Suprapubic skin (tissue), 4 donors: ENCODE measurements at regions not wholly inside any gene's neighbourhood (a gene's known extent, or its start where the extent isn't known, plus 50 kb on each side); places are given as distances from the start of the nearest gene placed in this dataset.
A peak's percentile ranks its signal among the peaks of the same experiment; 100 is the strongest.

ENCODE experiments used
- DNase-seq, 2 donors: peaks; one replicate each; pipeline ENCODE4 v3.0.0-alpha.2; 2019; ENCODE audit warnings: low spot score in 2 of 2
- H3K27ac ChIP-seq: fragments of 200-600 bp; sonication (generic); one replicate; pipeline ENCODE4 v1.5.1; 2019
- H3K27me3 ChIP-seq: fragments of 200-600 bp; sonication (generic); one replicate; pipeline ENCODE4 v1.5.1; 2019
- H3K36me3 ChIP-seq: fragments of 200-600 bp; sonication (generic); one replicate; pipeline ENCODE4 v1.5.1; 2019
- H3K4me1 ChIP-seq: fragments of 200-600 bp; sonication (generic); one replicate; pipeline ENCODE4 v1.5.1; 2019
- H3K4me3 ChIP-seq: fragments of 200-600 bp; sonication (generic); one replicate; pipeline ENCODE4 v1.5.1; 2019; ENCODE audit warnings: mild to moderate bottlenecking
- H3K9me3 ChIP-seq: fragments of 200-600 bp; sonication (generic); one replicate; pipeline ENCODE4 v1.5.1; 2019
- EP300 ChIP-seq: sonication (generic); formaldehyde crosslinking; IDR thresholded peaks from one replicate; pipeline ENCODE4 v1.6.1; 2017; ENCODE audit warnings: antibody characterized with exemption
- POLR2A ChIP-seq, 2 donors: fragments of 450-650 bp; IDR thresholded peaks; one replicate each; pipeline ENCODE4 v1.6.1; 2017; ENCODE audit warnings: antibody characterized with exemption in 2 of 2, mild to moderate bottlenecking in 2 of 2, moderate library complexity in 2 of 2
- POLR2AphosphoS5 ChIP-seq, 3 donors: sonication (generic); formaldehyde crosslinking; IDR thresholded peaks; one replicate each; pipeline ENCODE4 v1.6.1; 2017; ENCODE audit warnings: antibody characterized with exemption in 3 of 3
- WGBS: methylation state at CpG from one replicate; pipeline ENCODE4 v1.1.5; 2018; 5-methylcytosine and 5-hydroxymethylcytosine counted together
- TF ChIP-seq, protein P1 (sequence below), 2 donors: fragments of 200-600 bp in 1 of 2; fragments of 450-650 bp in 1 of 2; sonication (generic) in 1 of 2; IDR thresholded peaks; one replicate each; pipeline ENCODE4 v1.5.1; 2016 to 2019; ENCODE audit warnings: antibody characterized with exemption in 2 of 2, mild to moderate bottlenecking in 1 of 2, moderate library complexity in 1 of 2

DNA sequence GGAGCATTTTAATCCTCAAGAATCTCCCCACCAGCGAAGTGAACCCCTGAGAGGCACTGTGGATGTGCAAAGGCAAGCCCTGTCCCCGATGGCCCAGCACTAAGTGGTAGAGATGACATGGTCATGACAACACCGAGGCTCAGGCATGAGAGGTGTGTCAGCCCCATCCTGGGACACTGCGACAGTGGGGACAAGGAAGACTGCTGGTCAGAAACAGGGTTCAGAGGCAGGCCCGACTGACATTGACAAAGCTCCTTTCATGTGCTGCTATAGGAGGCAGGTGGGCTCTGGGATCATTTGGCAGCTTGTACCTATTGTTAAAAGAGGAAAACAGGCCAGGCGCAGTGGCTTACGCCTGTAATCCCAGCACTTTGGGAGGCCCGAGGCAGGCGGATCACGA, 54.3 kb upstream of the MYEOV start:
- TF ChIP-seq POLR2AphosphoS5 (IDR thresholded peaks at IDR 0.05) (no peak), POLR2A (IDR thresholded peaks at IDR 0.05) (no peak), EP300 (no peak)
- TF ChIP-seq, protein P1, sequence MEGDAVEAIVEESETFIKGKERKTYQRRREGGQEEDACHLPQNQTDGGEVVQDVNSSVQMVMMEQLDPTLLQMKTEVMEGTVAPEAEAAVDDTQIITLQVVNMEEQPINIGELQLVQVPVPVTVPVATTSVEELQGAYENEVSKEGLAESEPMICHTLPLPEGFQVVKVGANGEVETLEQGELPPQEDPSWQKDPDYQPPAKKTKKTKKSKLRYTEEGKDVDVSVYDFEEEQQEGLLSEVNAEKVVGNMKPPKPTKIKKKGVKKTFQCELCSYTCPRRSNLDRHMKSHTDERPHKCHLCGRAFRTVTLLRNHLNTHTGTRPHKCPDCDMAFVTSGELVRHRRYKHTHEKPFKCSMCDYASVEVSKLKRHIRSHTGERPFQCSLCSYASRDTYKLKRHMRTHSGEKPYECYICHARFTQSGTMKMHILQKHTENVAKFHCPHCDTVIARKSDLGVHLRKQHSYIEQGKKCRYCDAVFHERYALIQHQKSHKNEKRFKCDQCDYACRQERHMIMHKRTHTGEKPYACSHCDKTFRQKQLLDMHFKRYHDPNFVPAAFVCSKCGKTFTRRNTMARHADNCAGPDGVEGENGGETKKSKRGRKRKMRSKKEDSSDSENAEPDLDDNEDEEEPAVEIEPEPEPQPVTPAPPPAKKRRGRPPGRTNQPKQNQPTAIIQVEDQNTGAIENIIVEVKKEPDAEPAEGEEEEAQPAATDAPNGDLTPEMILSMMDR (IDR thresholded peaks at IDR 0.05), result no peak

DNA sequence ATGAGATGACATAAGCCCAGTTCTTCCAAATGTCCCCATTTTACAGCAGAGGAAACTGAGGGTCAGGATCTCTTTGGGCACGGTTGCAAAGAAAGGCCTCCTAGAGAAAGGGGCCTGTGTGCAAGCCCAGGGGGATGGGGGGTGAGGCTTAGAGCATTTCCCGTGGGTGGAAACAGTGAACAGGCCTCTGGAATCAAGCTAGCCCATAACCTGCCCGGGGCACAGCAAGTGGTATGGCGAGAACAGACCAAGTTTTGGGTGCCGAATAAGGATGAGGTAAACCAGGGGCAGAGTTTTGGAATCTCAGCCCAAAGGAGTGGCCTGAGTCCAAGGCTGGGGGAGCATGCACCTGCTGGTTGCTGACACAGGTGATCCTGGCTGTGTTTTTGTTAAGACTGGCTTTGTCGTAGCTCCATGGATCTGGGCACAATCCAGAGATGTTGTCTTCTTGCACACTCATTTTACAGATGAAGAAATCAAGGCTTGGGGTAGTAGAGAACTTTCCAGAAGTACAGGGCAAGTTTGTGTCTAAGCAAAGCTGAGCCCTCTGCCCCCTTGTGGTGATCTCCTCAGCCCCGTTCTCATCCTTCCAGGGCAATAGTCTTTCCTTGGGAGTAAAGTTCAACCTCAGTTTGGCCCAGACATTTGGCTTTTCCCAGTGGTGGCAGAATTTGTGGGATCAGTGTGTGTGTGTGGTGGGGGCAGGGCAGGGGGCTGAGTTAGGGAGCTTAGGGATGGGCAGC, 53.5 kb upstream of the MYEOV start:
- Histone ChIP-seq H3K9me3 (no peaks in the 10 kb centered on the region), H3K36me3 (no peaks in the 10 kb centered on the region), H3K27ac (no peak overlapping the region), H3K27me3 (no peaks in the 10 kb centered on the region), H3K4me3 (no peak overlapping the region), H3K4me1 (no peaks in the 10 kb centered on the region)
- DNase-seq, result no peak
- TF ChIP-seq POLR2AphosphoS5 (IDR thresholded peaks at IDR 0.05) (no peak), POLR2A (IDR thresholded peaks at IDR 0.05) (no peak), EP300 (no peak)
- TF ChIP-seq, protein P1 (IDR thresholded peaks at IDR 0.05), result peak; percentile 14 to 31
- 61% methylated on average over 6 of the region's 7 CpGs for WGBS

More for the DNA sequence above, 54.3 kb upstream of the MYEOV start:
- Histone ChIP-seq H3K4me1 (no peaks in the 10 kb centered on the region), H3K4me3 (no peak overlapping the region), H3K9me3 (no peaks in the 10 kb centered on the region), H3K36me3 (no peaks in the 10 kb centered on the region), H3K27ac (no peak overlapping the region), H3K27me3 (no peaks in the 10 kb centered on the region)
- DNase-seq, result no peak
- WGBS, result 95% methylated on average over 10 of the region's 10 CpGs

DNA sequence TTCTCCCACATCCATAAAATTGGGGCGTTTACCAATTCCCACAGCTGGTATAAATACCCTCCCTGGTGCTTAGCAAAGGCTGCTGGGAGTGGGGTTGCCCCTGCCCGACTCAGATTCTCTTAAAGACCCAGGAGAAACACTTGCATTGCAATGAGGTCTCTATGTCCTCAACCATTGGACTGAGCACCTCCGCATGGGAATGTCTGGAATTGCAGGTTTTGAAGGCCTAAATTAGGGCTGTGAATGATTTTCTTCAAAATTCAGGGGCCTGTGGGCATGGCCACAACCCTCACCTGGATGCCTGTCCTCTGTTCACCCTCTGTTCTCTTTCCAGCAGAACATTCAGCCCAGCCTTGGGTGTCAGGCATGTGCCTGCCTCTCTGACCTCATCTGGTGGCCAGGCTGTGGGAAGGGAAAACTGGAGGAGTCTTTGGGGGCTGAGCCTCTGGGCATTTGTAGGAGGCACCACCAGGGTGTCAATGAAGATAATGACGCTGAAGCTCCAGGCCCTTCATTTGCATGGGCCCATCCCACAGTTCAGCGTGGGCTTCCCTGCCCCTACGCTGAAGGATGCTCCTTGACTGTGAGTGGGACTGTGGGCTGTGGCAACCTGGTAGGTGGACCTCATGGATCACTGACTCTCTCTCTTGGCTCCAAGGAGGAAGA, 52.7 kb upstream of the MYEOV start:
- peak in 1 of 2 donors; percentile 55 for DNase-seq
- no peak overlapping the region for H3K27ac ChIP-seq
- H3K9me3 ChIP-seq, result no peaks in the 10 kb centered on the region
- TF ChIP-seq POLR2A (IDR thresholded peaks at IDR 0.05), result no peak
- TF ChIP-seq POLR2AphosphoS5 (IDR thresholded peaks at IDR 0.05), result no peak
- TF ChIP-seq, protein P1 (IDR thresholded peaks at IDR 0.05), result no peak
- no peak for TF ChIP-seq EP300
- H3K27me3 ChIP-seq, result no peaks in the 10 kb centered on the region
- no peaks in the 10 kb centered on the region for H3K36me3 ChIP-seq
- no peak overlapping the region for H3K4me3 ChIP-seq
- WGBS, result 79% methylated on average over 6 of the region's 6 CpGs
- no peaks in the 10 kb centered on the region for H3K4me1 ChIP-seq

DNA sequence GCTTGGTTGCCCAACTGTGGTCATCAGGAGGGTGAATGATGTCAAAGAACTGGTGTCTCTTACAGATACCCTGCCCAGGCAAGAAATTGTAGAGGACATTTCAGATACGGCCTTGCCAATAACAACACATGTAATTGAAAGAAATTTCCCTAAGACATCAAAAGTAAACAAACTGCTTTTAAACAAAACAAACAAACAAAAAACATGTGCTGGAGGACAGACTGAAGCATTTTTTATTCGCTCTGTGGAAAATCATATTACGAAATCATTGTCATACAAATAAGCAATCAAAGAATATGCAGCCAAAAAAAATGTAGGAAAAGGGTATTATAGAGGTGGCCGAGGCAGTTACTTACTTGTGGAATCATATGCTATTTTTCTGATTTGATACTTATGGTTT, 52.1 kb upstream of the MYEOV start:
- TF ChIP-seq POLR2A (IDR thresholded peaks at IDR 0.05) (no peak), EP300 (no peak), POLR2AphosphoS5 (IDR thresholded peaks at IDR 0.05) (no peak)
- TF ChIP-seq, protein P1 (IDR thresholded peaks at IDR 0.05), result no peak
- no peaks in the 10 kb centered on the region for H3K9me3 ChIP-seq
- WGBS, result 90% methylated on average over 4 of the region's 4 CpGs
- no peaks in the 10 kb centered on the region for H3K27me3 ChIP-seq
- H3K36me3 ChIP-seq, result no peaks in the 10 kb centered on the region
- no peaks in the 10 kb centered on the region for H3K4me1 ChIP-seq
- DNase-seq, result no peak
- H3K4me3 ChIP-seq, result no peak overlapping the region
- no peak overlapping the region for H3K27ac ChIP-seq

DNA sequence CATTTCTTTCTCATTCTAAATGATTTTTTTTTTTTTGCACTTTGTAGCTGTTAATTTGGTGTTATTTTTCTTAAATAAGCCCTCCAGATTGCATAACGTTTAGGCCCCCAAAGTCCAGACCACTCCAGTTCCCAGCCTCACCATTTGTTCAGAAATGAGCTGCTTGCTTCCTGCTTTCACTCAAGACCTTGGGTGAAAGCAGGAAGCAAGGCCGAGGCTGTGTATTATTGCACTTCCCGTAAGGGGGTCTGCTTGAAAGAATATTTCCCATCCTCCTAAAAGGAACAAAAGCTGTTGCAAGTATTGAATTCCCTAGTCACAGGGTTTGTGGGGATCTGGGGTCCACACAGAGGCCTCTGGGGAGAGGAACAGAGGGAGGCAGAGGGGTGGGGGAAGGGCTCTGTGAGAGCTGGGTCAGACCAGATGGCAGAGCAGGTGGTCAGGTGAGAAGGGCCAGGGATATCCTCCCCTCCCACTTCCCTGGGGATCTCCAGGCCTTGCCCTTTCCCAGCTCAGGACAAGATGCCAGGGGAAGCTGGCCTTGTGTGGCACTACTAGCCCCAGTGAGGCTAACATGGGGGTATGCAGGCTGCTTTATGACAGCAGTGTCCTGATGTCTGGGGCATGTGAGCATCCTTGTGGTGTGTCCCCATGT, 51.6 kb upstream of the MYEOV start:
- peak in 1 of 2 donors; percentile 47 for DNase-seq
- 59% methylated on average over 3 of the region's 3 CpGs for WGBS
- Histone ChIP-seq H3K27ac (no peak overlapping the region), H3K36me3 (no peaks in the 10 kb centered on the region), H3K4me3 (no peak overlapping the region), H3K27me3 (no peaks in the 10 kb centered on the region), H3K9me3 (no peaks in the 10 kb centered on the region), H3K4me1 (no peaks in the 10 kb centered on the region)
- TF ChIP-seq POLR2AphosphoS5 (IDR thresholded peaks at IDR 0.05) (no peak), EP300 (no peak)
